ENCODE measurements at regions not wholly inside any gene's neighbourhood (a gene's known extent, or its start where the extent isn't known, plus 50 kb on each side); places are given as distances from the start of the nearest gene placed in this dataset.

DNA sequence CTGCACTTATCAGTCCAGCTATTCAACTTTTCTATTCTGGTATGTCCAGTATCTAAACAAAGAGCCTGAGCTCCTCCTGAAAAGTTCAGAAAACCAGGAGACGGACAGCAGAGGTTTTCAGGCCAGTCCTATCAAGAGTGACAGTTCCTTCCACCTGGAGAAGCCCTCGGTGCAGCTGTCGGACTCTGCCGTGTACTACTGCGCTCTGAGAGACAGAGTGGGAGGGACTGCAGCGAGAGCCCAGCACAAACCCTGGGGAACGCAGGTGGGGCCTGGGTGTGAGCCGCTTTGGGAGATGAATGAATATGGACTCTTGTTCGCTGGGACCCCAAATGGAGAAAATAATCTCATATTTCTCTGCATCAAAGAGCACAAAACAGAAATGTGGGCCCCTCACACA, 329.8 kb upstream of the OR4E1 start:
- ChIA-PET POLR2A (ENCODE audit: unreplicated experiment) (no interaction called here), CTCF (no interaction called here)
- Histone ChIP-seq H3K27me3 (ENCODE audit: insufficient read depth, low read depth) (no peaks in the 10 kb centered on the region), H3K79me2 (ENCODE audit: low read depth) (no peaks in the 10 kb centered on the region), H3K4me1 (replicated peaks; ENCODE audit: insufficient read depth) (no peaks in the 10 kb centered on the region), H3K36me3 (ENCODE audit: low read depth) (no peaks in the 10 kb centered on the region), H3K9me2 (ENCODE audit: insufficient read depth) (no peaks in the 10 kb centered on the region), H3F3A (ENCODE audit: insufficient read depth, low read depth) (no peaks in the 10 kb centered on the region), H3K27ac (no peak overlapping the region), H3K4me3 (no peak overlapping the region), H3K4me2 (no peak overlapping the region), H2AFZ (no peak overlapping the region), H4K20me1 (ENCODE audit: insufficient read depth) (no peaks in the 10 kb centered on the region), H3K9me3 (ENCODE audit: insufficient read depth, low read depth) (no peaks in the 10 kb centered on the region)
- no peak for DNase-seq
- TF ChIP-seq EZH2 (IDR thresholded peaks at IDR 0.05; ENCODE audit: low read depth) (no peak), CTCF (conservative IDR thresholded peaks at IDR 0.05) (no peak)
- no TSS peak for BruUV-seq (replicated peaks)
- intact Hi-C loops (cut with micrococcal nuclease; ENCODE audit: unreplicated experiment): no loop called here

GRCh38 chr14:22002860-22003284, 329.3 kb upstream of the OR4E1 start:
- intact Hi-C loops (cut with micrococcal nuclease; ENCODE audit: unreplicated experiment): no loop called here
- Histone ChIP-seq H3K4me3 (no peak overlapping the region), H3K9me3 (ENCODE audit: insufficient read depth, low read depth) (no peaks in the 10 kb centered on the region), H3K27me3 (ENCODE audit: insufficient read depth, low read depth) (no peaks in the 10 kb centered on the region), H2AFZ (no peak overlapping the region), H4K20me1 (ENCODE audit: insufficient read depth) (no peaks in the 10 kb centered on the region), H3K79me2 (ENCODE audit: low read depth) (no peaks in the 10 kb centered on the region), H3K36me3 (ENCODE audit: low read depth) (no peaks in the 10 kb centered on the region), H3K4me2 (no peak overlapping the region), H3K27ac (no peak overlapping the region), H3K4me1 (replicated peaks; ENCODE audit: insufficient read depth) (no peaks in the 10 kb centered on the region), H3K9me2 (ENCODE audit: insufficient read depth) (no peaks in the 10 kb centered on the region), H3F3A (ENCODE audit: insufficient read depth, low read depth) (no peaks in the 10 kb centered on the region)
- BruUV-seq (replicated peaks): no TSS peak
- no peak for TF ChIP-seq EZH2 (IDR thresholded peaks at IDR 0.05; ENCODE audit: low read depth)
- peak; percentile 45; the same call in 1 of the 2 replicates for TF ChIP-seq CTCF (conservative IDR thresholded peaks at IDR 0.05)
- CTCF ChIA-PET: no interaction called here
- POLR2A ChIA-PET (ENCODE audit: unreplicated experiment): no interaction called here
- DNase-seq: peak in 1 of 2 experiments; percentile 14

GRCh38 chr14:21999402-21999801, 325.8 kb upstream of the OR4E1 start:
- TF ChIP-seq EZH2 (IDR thresholded peaks at IDR 0.05; ENCODE audit: low read depth) (no peak), CTCF (conservative IDR thresholded peaks at IDR 0.05) (no peak)
- intact Hi-C loops (cut with micrococcal nuclease; ENCODE audit: unreplicated experiment): loop anchor here (10.0 kb wide), 1 partner anchor 85 kb away; no protein-coding TSS in a partner anchor
- H3K4me3 ChIP-seq: no peak overlapping the region
- no peak overlapping the region for H2AFZ ChIP-seq
- no peaks in the 10 kb centered on the region for H3K27me3 ChIP-seq (ENCODE audit: insufficient read depth, low read depth)
- no peaks in the 10 kb centered on the region for H3K79me2 ChIP-seq (ENCODE audit: low read depth)
- H3K27ac ChIP-seq: no peak overlapping the region
- no peaks in the 10 kb centered on the region for H3K4me1 ChIP-seq (replicated peaks; ENCODE audit: insufficient read depth)
- ChIA-PET POLR2A (ENCODE audit: unreplicated experiment) (no interaction called here), CTCF (no interaction called here)
- DNase-seq: no peak
- H3K36me3 ChIP-seq (ENCODE audit: low read depth): no peaks in the 10 kb centered on the region
- BruUV-seq (replicated peaks): no TSS peak
- H3K9me3 ChIP-seq (ENCODE audit: insufficient read depth, low read depth): no peaks in the 10 kb centered on the region
- no peak overlapping the region for H3K4me2 ChIP-seq
- no peaks in the 10 kb centered on the region; the same call in 1 of the 2 replicates for H3K9me2 ChIP-seq (ENCODE audit: insufficient read depth)
- H4K20me1 ChIP-seq (ENCODE audit: insufficient read depth): no peaks in the 10 kb centered on the region
- H3F3A ChIP-seq (ENCODE audit: insufficient read depth, low read depth): no peaks in the 10 kb centered on the region

Data from PC-9 (cell line).